HepG2 (cell line): ENCODE measurements at regions not wholly inside any gene's neighbourhood (a gene's known extent, or its start where the extent isn't known, plus 50 kb on each side); places are given as distances from the start of the nearest gene placed in this dataset.

ENCODE experiments used
- CTCF ChIP-seq: sonication (generic); formaldehyde crosslinking; IDR thresholded peaks from 2 replicates; pipeline ENCODE4 v1.5.0; 2020; ENCODE audit warnings: mild to moderate bottlenecking, missing genetic modification reagents, moderate library complexity
- MXI1 ChIP-seq: IDR thresholded peaks from 3 replicates; pipeline ENCODE4 v1.6.1; 2012; ENCODE audit warnings: low read depth, low read length, inconsistent platforms, borderline replicate concordance
- POLR2AphosphoS5 ChIP-seq: IDR thresholded peaks from 2 replicates; pipeline ENCODE4 v1.6.1; 2012; ENCODE audit warnings: low read depth, low read length
- TF ChIP-seq, protein P1 (sequence below): sonication (generic); formaldehyde crosslinking; IDR thresholded peaks from 2 replicates; pipeline ENCODE4 v1.4.0; 2020; ENCODE audit warnings: missing genetic modification reagents, low read depth, mild to moderate bottlenecking, borderline replicate concordance

- TF ChIP-seq MXI1 (no peak), CTCF (no peak), POLR2AphosphoS5 (no peak)
- TF ChIP-seq, protein P1, sequence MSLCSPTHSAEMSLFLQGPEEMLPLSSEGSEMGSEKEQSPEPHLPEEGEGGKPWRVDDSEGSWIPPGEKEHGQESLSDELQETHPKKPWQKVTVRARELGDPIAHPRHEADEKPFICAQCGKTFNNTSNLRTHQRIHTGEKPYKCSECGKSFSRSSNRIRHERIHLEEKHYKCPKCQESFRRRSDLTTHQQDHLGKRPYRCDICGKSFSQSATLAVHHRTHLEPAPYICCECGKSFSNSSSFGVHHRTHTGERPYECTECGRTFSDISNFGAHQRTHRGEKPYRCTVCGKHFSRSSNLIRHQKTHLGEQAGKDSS, result no peak
Measured at GRCh38 chr1:162918151-162918754, 57.3 kb upstream of the CCDC190 start.
